Esophagus squamous epithelium (tissue), 4 donors: ENCODE measurements at regions not wholly inside any gene's neighbourhood (a gene's known extent, or its start where the extent isn't known, plus 50 kb on each side); places are given as distances from the start of the nearest gene placed in this dataset.

Experiments used
- POLR2A ChIP-seq, 4 donors: fragments of 450-650 bp; IDR thresholded peaks; one replicate each; pipeline ENCODE4 v1.6.1; 2017; ENCODE audit warnings: antibody characterized with exemption in 4 of 4, mild to moderate bottlenecking in 4 of 4, moderate library complexity in 3 of 4
- TF ChIP-seq, protein P1 (sequence below), 6 experiments: fragments of 450-650 bp in 4 of 6; fragments of 200-600 bp in 2 of 6; sonication (generic) in 2 of 6; IDR thresholded peaks; one replicate each; pipeline ENCODE4 v1.5.1; 2016 to 2019; ENCODE audit warnings: antibody characterized with exemption in 6 of 6, mild to moderate bottlenecking in 4 of 6, moderate library complexity in 4 of 6

DNA sequence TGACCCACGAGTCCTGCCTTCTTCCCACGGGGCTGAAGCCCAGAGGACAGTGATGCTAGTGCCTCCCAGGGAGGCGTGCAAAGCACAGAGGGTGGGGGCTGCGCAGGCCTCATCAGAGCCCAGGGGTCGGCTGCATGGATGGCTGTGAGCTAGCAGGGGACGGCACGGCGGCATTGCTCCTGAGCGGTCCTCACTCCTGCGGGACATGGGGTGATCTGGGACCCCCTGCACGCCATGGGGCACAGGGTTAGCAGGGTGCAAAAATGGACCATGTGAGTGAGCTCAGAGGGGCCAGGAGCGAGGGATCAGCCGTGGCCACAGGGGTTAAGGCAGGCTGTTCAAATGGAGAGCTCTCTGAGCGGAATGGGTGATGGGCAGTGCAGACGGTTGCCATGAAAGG, 138.3 kb downstream of the SNX19 start:
- TF ChIP-seq POLR2A (IDR thresholded peaks at IDR 0.05), result no peak
- TF ChIP-seq, protein P1, sequence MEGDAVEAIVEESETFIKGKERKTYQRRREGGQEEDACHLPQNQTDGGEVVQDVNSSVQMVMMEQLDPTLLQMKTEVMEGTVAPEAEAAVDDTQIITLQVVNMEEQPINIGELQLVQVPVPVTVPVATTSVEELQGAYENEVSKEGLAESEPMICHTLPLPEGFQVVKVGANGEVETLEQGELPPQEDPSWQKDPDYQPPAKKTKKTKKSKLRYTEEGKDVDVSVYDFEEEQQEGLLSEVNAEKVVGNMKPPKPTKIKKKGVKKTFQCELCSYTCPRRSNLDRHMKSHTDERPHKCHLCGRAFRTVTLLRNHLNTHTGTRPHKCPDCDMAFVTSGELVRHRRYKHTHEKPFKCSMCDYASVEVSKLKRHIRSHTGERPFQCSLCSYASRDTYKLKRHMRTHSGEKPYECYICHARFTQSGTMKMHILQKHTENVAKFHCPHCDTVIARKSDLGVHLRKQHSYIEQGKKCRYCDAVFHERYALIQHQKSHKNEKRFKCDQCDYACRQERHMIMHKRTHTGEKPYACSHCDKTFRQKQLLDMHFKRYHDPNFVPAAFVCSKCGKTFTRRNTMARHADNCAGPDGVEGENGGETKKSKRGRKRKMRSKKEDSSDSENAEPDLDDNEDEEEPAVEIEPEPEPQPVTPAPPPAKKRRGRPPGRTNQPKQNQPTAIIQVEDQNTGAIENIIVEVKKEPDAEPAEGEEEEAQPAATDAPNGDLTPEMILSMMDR (IDR thresholded peaks at IDR 0.05), result no peak
